DND-41 (cell line): ENCODE measurements at regions not wholly inside any gene's neighbourhood (a gene's known extent, or its start where the extent isn't known, plus 50 kb on each side); places are given as distances from the start of the nearest gene placed in this dataset.

Experiments used
- EZH2 ChIP-seq: IDR thresholded peaks from 3 replicates; pipeline ENCODE4 v1.6.1; 2012; ENCODE audit warnings: borderline replicate concordance, low read depth, mild to moderate bottlenecking, moderate library complexity, low read length, inconsistent platforms; ENCODE audit not compliant: severe bottlenecking
- TF ChIP-seq, protein P1 (sequence below): IDR thresholded peaks from 2 replicates; pipeline ENCODE4 v1.5.1; 2012; ENCODE audit warnings: borderline replicate concordance, low read length, moderate library complexity, mild to moderate bottlenecking; ENCODE audit not compliant: poor library complexity, severe bottlenecking; ENCODE audit errors: extremely low read depth

DNA sequence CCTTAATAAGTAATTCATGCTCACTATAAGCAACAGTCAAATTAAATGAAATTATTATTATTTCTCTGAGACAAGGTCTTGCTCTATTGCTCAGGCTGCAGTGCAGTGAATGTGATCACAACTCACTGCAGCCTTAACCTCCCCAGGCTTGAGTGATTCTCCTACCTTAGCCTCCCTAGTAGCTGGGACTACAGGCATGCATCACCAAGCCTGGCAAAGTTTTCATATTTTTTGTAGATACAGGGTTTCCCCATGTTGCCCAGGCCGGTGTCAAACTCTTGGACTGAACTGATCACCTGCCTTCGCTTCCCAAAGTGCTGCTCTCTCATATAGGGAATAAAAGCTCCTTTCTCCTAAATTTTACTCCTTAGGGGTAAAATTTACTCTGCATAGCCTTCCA is 74.9 kb upstream of the GAREM1 start:
- no peak for TF ChIP-seq EZH2
- TF ChIP-seq, protein P1, sequence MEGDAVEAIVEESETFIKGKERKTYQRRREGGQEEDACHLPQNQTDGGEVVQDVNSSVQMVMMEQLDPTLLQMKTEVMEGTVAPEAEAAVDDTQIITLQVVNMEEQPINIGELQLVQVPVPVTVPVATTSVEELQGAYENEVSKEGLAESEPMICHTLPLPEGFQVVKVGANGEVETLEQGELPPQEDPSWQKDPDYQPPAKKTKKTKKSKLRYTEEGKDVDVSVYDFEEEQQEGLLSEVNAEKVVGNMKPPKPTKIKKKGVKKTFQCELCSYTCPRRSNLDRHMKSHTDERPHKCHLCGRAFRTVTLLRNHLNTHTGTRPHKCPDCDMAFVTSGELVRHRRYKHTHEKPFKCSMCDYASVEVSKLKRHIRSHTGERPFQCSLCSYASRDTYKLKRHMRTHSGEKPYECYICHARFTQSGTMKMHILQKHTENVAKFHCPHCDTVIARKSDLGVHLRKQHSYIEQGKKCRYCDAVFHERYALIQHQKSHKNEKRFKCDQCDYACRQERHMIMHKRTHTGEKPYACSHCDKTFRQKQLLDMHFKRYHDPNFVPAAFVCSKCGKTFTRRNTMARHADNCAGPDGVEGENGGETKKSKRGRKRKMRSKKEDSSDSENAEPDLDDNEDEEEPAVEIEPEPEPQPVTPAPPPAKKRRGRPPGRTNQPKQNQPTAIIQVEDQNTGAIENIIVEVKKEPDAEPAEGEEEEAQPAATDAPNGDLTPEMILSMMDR: no peak
